ENCODE measurements at regions not wholly inside any gene's neighbourhood (a gene's known extent, or its start where the extent isn't known, plus 50 kb on each side); places are given as distances from the start of the nearest gene placed in this dataset.

GRCh38 chr2:177335917-177336450, 56.6 kb upstream of the AGPS start:
- TF ChIP-seq CTCF (conservative IDR thresholded peaks at IDR 0.05; ENCODE audit: low read depth in 2 of 2) (no peak), CREB1 (CRISPR knock-in tag; IDR thresholded peaks at IDR 0.05; ENCODE audit: low read depth) (no peak), EZH2 (IDR thresholded peaks at IDR 0.05; ENCODE audit: low read depth, unreplicated experiment) (no peak), POLR2AphosphoS5 (IDR thresholded peaks at IDR 0.05; ENCODE audit: low read depth) (no peak), ZNF331 (CRISPR knock-in tag; IDR thresholded peaks at IDR 0.05; ENCODE audit: low read depth) (no peak)
